ENCODE measurements at regions not wholly inside any gene's neighbourhood (a gene's known extent, or its start where the extent isn't known, plus 50 kb on each side); places are given as distances from the start of the nearest gene placed in this dataset.

DNA sequence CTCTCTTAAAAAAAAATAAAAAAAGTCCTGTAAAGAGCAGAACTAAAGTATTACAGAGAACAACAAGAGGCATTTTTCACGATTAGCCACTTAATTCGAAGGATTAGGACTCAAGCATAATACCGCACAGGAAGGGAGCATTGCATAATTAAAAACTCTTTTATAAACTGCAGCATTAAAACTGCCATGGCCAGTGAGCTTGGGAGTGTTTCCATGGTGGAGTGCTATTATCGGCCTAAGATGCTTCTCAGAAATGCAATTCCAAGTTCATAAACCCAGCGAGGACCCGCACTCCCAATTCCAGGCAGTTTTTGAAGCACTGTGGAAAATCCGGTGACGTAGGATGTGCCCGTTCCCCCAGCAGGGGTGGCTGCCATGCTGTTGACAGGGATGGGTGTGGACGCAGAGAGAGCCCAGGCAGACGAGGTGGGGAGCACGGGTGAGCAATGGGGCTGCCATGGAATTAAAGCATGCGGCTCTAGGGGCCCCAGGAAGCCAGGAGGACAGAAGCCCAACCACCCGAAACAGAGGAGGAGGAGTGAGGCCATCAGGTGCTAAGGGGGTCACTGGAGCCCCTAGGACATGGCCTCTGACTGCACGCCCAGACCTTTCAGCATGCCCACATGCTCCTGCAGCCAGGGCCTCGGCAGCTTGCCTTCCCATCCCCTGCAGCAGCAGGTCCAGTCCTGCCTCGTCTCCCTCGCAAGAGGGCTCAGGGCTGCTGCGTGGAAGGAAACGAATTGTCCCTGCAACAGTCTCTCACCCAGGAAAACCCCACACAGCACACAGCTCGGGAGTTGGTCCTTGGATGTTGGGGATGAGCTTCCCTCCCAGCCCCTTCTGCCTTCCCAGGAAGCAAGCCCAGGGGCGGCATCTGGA is 233.4 kb downstream of the NDUFA10 start:
- Mint-ChIP-seq H3K9me3 (peaks cover 6% of the 10 kb centered on the region), H3K4me3 (no peak overlapping the region), H3K36me3 (no peaks in the 10 kb centered on the region), H3K27me3 (ENCODE audit: insufficient read depth, low read depth) (peaks cover 8% of the 10 kb centered on the region), H3K27ac (no peak overlapping the region), H3K4me1 (peaks cover 18% of the 10 kb centered on the region)
- no peak for DNase-seq (ENCODE audit: low spot score)
- TF ChIP-seq CTCF (IDR thresholded peaks at IDR 0.05) (no peak), EZH2phosphoT487 (IDR thresholded peaks at IDR 0.05) (no peak), EZH2 (IDR thresholded peaks at IDR 0.05) (no peak)
- Histone ChIP-seq H2AFZ (replicated peaks) (no peak overlapping the region), H3K4me1 (no peaks in the 10 kb centered on the region), H3K4me3 (no peak overlapping the region), H3K9ac (no peak overlapping the region), H3F3A (ENCODE audit: low read depth) (no peaks in the 10 kb centered on the region), H3K27ac (no peak overlapping the region), H3K36me3 (no peaks in the 10 kb centered on the region), H4K20me1 (ENCODE audit: low read depth) (no peaks in the 10 kb centered on the region), H3K79me2 (ENCODE audit: low read depth) (no peaks in the 10 kb centered on the region), H3K4me2 (no peak overlapping the region), H3K9me3 (ENCODE audit: low read depth) (no peaks in the 10 kb centered on the region), H3K27me3 (peaks cover 34% of the 10 kb centered on the region)

DNA sequence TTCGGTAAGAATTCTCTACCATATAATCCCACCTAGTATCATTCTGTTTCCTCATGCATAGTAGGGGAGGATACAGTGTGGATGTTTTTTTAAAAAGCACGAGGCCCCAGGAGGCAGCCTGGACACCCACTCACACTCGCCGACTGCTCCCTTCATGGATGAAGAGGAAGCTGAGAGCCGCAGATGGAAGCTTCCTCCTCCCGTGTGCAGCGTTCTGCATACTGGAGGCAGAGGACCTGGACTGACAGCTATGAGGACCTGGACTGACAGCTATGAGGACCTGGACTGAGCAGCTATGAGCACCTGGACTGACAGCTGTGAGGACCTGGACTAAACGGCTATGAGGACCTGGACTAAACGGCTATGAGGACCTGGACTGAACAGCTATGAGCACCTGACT is 234.4 kb downstream of the NDUFA10 start:
- no peak overlapping the region for H3K27ac Mint-ChIP-seq

DNA sequence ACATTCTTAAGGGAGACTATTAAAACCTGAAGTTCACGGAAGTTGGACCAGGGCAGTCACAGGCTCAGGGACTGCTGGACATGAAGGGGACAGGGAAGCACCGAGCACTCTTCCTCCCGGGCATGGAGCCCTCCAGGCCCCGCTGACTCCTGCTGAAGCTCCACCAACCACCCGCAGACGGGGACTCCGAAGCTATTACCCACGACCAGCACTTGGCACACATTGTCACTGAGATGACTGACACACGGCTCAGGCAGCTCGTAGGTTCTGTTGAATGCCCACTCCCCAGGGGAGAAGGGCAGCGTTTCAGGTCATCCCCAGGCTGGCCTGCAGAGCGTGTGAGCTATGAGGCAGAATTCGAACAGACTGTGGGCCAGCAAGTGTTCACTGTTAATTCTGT is 234.8 kb downstream of the NDUFA10 start:
- H3F3A ChIP-seq (ENCODE audit: low read depth) = no peaks in the 10 kb centered on the region
- H3K27ac ChIP-seq = no peak overlapping the region
- no peak overlapping the region for H3K27ac Mint-ChIP-seq
- H3K4me2 ChIP-seq = no peak overlapping the region
- DNase-seq (ENCODE audit: low spot score) = no peak
- H3K4me3 ChIP-seq = no peak overlapping the region
- H2AFZ ChIP-seq (replicated peaks) = no peak overlapping the region
- no peaks in the 10 kb centered on the region for H4K20me1 ChIP-seq (ENCODE audit: low read depth)
- peaks cover 14% of the 10 kb centered on the region for H3K9me3 Mint-ChIP-seq
- peaks cover 18% of the 10 kb centered on the region for H3K4me1 Mint-ChIP-seq
- no peak overlapping the region for H3K9ac ChIP-seq
- no peaks in the 10 kb centered on the region for H3K9me3 ChIP-seq (ENCODE audit: low read depth)
- H3K27me3 ChIP-seq = peaks cover 49% of the 10 kb centered on the region
- no peaks in the 10 kb centered on the region for H3K36me3 ChIP-seq
- H3K27me3 Mint-ChIP-seq (ENCODE audit: insufficient read depth, low read depth) = peaks cover 16% of the 10 kb centered on the region
- TF ChIP-seq EZH2 (IDR thresholded peaks at IDR 0.05) = no peak
- TF ChIP-seq CTCF (IDR thresholded peaks at IDR 0.05) = no peak
- TF ChIP-seq EZH2phosphoT487 (IDR thresholded peaks at IDR 0.05) = no peak
- H3K4me1 ChIP-seq = no peaks in the 10 kb centered on the region
- no peaks in the 10 kb centered on the region for H3K36me3 Mint-ChIP-seq
- H3K4me3 Mint-ChIP-seq = no peak overlapping the region
- no peaks in the 10 kb centered on the region for H3K79me2 ChIP-seq (ENCODE audit: low read depth)

More for the DNA sequence above, 234.4 kb downstream of the NDUFA10 start:
- Histone ChIP-seq H3K4me3 (no peak overlapping the region), H3K4me1 (no peaks in the 10 kb centered on the region), H3K79me2 (ENCODE audit: low read depth) (no peaks in the 10 kb centered on the region), H3K4me2 (no peak overlapping the region), H3F3A (ENCODE audit: low read depth) (no peaks in the 10 kb centered on the region), H3K27ac (no peak overlapping the region), H3K9ac (no peak overlapping the region), H4K20me1 (ENCODE audit: low read depth) (no peaks in the 10 kb centered on the region), H3K9me3 (ENCODE audit: low read depth) (no peaks in the 10 kb centered on the region), H3K27me3 (peaks cover 45% of the 10 kb centered on the region), H2AFZ (replicated peaks) (no peak overlapping the region), H3K36me3 (no peaks in the 10 kb centered on the region)
- no peak for DNase-seq (ENCODE audit: low spot score)
- Mint-ChIP-seq H3K4me3 (no peak overlapping the region), H3K9me3 (peaks cover 14% of the 10 kb centered on the region), H3K27me3 (ENCODE audit: insufficient read depth, low read depth) (peaks cover 16% of the 10 kb centered on the region), H3K36me3 (no peaks in the 10 kb centered on the region), H3K4me1 (peaks cover 18% of the 10 kb centered on the region)
- TF ChIP-seq EZH2 (IDR thresholded peaks at IDR 0.05) (no peak), CTCF (IDR thresholded peaks at IDR 0.05) (no peak), EZH2phosphoT487 (IDR thresholded peaks at IDR 0.05) (no peak)

Data from neural progenitor cell (in vitro differentiated cells).